Prostate gland (tissue), 2 donors: ENCODE measurements at regions not wholly inside any gene's neighbourhood (a gene's known extent, or its start where the extent isn't known, plus 50 kb on each side); places are given as distances from the start of the nearest gene placed in this dataset.

Experiments
- DNase-seq: peaks from one replicate; pipeline ENCODE4 v3.0.0-alpha.2; 2019; ENCODE audit warnings: low spot score
- H3K27ac ChIP-seq, 2 donors: fragments of 200-600 bp; sonication (generic); 2 replicates each; pipeline ENCODE4 v1.5.1; 2017 to 2019
- H3K27me3 ChIP-seq: fragments of 200-600 bp; sonication (generic); replicated peaks from 2 replicates; pipeline ENCODE4 v1.5.1; 2019; ENCODE audit not compliant: insufficient read depth
- H3K36me3 ChIP-seq, 2 donors: fragments of 200-600 bp; sonication (generic); 1 replicate in 1 of 2; 2 replicates in 1 of 2; pipeline versions ENCODE4 v1.5.1 to v1.8.1; 2017 to 2019
- H3K4me1 ChIP-seq: fragments of 200-600 bp; sonication (generic); replicated peaks from 2 replicates; pipeline ENCODE4 v1.5.1; 2019
- H3K4me3 ChIP-seq, 2 donors: fragments of 200-600 bp; sonication (generic); 2 replicates each; pipeline ENCODE4 v1.5.1; 2017 to 2019
- H3K9me3 ChIP-seq: fragments of 200-600 bp; sonication (generic); 2 replicates; pipeline ENCODE4 v1.5.1; 2017
- POLR2A ChIP-seq: fragments of 450-650 bp; IDR thresholded peaks from one replicate; pipeline ENCODE4 v1.6.1; 2016; ENCODE audit warnings: antibody characterized with exemption, mild to moderate bottlenecking
- POLR2AphosphoS5 ChIP-seq: sonication (generic); formaldehyde crosslinking; IDR thresholded peaks from one replicate; pipeline ENCODE4 v1.6.1; 2017; ENCODE audit warnings: antibody characterized with exemption
- WGBS: methylation state at CpG from one replicate; pipeline ENCODE4 v1.1.5; 2018; 5-methylcytosine and 5-hydroxymethylcytosine counted together
- intact Hi-C: fragments of 100-400 bp; cut with DNase I; formaldehyde crosslinking; loops from one replicate; pipeline ENCODE4 v1.14.2; 2022
- TF ChIP-seq, protein P1 (sequence below), 4 experiments: fragments of 200-600 bp in 2 of 4; fragments of 450-650 bp in 2 of 4; sonication (generic) in 2 of 4; IDR thresholded peaks; 1 replicate in 3 of 4; 2 replicates in 1 of 4; pipeline ENCODE4 v1.5.1; 2016 to 2019; ENCODE audit warnings: antibody characterized with exemption in 4 of 4, mild to moderate bottlenecking in 2 of 4, moderate library complexity in 2 of 4

DNA sequence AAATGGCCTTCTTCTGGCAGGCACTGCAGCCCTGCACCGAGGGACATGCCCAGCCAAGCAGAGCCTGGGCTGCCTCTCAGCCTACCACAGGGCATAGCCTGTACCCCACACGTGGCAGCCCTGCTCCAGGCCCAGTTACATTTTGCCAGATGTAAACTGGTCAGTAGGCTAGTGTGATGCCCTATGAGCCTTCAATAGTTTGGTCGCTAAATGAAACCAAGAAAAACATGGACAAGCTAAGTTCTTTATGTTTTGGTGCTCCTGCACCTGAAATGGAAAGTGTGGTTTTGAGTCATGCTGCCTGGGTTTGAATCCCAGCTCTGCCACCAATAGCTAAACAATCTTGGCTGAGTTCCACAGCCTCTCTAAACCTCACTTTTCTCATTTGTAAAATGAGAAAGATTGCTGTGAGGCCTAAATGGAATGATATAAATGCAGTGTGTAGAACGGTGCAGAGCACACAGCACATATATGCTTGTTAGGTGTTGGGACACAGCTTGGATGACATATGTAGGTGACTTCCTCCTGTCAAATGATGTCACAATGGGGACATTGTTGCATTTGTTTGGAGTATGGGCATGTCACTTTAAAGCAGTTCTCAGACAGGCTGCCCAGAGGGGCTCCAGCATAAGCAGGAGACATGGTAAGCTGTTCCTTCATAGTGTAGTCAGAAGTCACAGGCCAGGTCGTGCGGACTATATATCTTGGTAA, 57.4 kb downstream of the ZBTB38 start:
- Histone ChIP-seq H3K27me3 (no peaks in the 10 kb centered on the region), H3K9me3 (no peaks in the 10 kb centered on the region), H3K4me3 (no peak overlapping the region), H3K36me3 (no peaks in the 10 kb centered on the region), H3K27ac (peak overlapping the region; percentile 83 to 87), H3K4me1 (peaks cover 21% of the 10 kb centered on the region)
- no peak for DNase-seq
- 62% methylated on average over 6 of the region's 6 CpGs for WGBS
- TF ChIP-seq POLR2A, result no peak
- no peak for TF ChIP-seq POLR2AphosphoS5
- TF ChIP-seq, protein P1, sequence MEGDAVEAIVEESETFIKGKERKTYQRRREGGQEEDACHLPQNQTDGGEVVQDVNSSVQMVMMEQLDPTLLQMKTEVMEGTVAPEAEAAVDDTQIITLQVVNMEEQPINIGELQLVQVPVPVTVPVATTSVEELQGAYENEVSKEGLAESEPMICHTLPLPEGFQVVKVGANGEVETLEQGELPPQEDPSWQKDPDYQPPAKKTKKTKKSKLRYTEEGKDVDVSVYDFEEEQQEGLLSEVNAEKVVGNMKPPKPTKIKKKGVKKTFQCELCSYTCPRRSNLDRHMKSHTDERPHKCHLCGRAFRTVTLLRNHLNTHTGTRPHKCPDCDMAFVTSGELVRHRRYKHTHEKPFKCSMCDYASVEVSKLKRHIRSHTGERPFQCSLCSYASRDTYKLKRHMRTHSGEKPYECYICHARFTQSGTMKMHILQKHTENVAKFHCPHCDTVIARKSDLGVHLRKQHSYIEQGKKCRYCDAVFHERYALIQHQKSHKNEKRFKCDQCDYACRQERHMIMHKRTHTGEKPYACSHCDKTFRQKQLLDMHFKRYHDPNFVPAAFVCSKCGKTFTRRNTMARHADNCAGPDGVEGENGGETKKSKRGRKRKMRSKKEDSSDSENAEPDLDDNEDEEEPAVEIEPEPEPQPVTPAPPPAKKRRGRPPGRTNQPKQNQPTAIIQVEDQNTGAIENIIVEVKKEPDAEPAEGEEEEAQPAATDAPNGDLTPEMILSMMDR (IDR thresholded peaks at IDR 0.05), result no peak
- intact Hi-C loops, result no loop called here

DNA sequence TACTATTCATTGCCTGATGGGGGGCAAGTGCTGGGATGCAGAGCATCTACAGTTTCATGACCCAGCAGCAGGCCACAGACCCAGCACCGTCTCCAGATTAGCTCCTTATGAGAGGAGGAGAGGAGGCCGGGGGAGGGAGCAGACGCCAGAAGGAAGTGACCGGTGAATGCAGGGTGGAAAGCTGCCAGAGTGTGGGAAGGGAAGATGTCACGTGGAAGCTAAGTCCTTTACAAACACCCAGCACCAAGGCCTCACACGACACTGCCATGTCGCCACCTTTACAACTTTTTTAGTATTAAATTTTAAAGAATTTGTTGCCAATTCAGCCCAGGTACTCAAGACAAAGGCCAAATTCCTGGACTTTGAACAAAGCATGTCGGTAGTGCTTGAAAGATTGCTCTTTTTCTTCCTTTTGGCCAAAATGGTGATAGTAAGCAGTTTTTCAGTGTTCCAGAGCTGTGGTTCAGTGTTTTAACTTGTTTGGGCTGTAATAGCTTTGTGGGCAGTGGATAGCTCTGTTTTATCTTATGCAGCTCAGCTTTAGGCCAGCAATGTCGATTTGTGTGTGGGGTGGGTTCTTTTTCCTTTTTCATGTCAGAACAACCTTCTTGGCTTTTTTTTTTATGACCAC, 58.2 kb downstream of the ZBTB38 start:
- peak; percentile 93 for DNase-seq
- no peaks in the 10 kb centered on the region for H3K9me3 ChIP-seq
- H3K27me3 ChIP-seq, result no peaks in the 10 kb centered on the region
- no peak overlapping the region for H3K4me3 ChIP-seq
- TF ChIP-seq POLR2AphosphoS5, result peak; percentile 82
- peak; percentile 22 for TF ChIP-seq POLR2A
- TF ChIP-seq, protein P1 (IDR thresholded peaks at IDR 0.05), result no peak
- intact Hi-C loops, result no loop called here
- H3K27ac ChIP-seq, result peak overlapping the region; percentile 83 to 87
- no peaks in the 10 kb centered on the region for H3K36me3 ChIP-seq
- WGBS, result 11% methylated on average over 9 of the region's 9 CpGs
- H3K4me1 ChIP-seq, result peaks cover 21% of the 10 kb centered on the region

DNA sequence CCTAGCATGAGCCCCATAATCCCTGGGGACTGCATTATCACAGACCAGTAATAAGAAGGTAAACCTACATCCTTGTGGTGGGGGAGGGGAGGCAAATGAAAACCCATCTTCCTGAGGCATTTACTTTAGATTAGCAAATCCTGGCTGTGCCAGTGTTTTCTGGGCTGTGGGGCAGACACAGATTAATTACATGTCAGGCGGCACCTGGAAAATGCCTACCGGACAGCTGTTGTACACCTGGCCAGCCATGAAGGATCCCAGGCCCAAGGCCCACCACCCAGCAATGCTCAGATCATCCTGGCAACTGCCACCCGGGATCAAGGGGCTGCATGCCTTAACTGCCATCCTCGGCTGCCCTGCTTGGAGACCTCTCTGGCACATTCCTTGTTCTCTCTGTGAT, 59.1 kb upstream of the RASA2 start:
- Histone ChIP-seq H3K4me1 (peaks cover 21% of the 10 kb centered on the region), H3K36me3 (no peaks in the 10 kb centered on the region), H3K27ac (peak overlapping the region; percentile 83 to 87), H3K9me3 (no peaks in the 10 kb centered on the region), H3K4me3 (no peak overlapping the region), H3K27me3 (no peaks in the 10 kb centered on the region)
- intact Hi-C loops, result no loop called here
- no peak for DNase-seq
- TF ChIP-seq POLR2A, result no peak
- 69% methylated on average over 4 of the region's 4 CpGs for WGBS

DNA sequence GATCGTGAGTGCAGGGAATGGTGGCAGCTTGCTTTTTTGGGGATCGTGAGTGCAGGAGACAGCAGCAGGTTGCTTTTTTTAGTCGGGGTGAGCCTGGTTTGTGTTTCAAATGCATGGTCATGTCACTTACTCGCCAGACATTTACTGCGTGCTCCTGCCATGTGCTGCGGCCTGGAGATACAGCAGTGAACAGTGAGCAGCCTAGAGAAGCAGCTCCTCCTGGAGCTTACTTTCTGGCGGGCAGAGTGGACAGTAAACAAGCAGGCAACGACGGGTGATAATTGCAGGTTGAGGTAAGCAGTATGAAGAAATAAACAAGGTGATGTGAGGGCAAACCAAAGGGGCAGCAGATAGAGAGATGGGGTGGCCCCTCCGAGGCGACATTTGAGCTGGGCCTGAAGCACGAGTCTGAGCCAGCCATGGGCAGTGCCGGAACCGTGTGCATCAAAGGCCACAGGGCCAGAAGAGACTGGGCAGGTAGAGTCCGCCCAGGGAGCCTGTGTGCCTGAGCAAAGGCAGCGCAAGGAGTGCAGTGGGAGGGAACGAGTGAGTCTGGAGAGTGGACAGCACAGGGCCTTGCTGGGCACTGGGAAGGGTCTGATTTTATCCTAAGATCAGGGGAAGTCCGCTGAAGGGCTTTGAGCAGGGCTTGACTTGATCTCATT, 57.3 kb upstream of the RASA2 start:
- Histone ChIP-seq H3K4me1 (peaks cover 21% of the 10 kb centered on the region), H3K27ac (peak overlapping the region in 1 of 2 donors; percentile 76), H3K27me3 (no peaks in the 10 kb centered on the region), H3K36me3 (no peaks in the 10 kb centered on the region), H3K4me3 (no peak overlapping the region), H3K9me3 (no peaks in the 10 kb centered on the region)
- DNase-seq, result no peak
- intact Hi-C loops, result loop anchor here (10.0 kb wide), 1 partner anchor 1575 kb away; the partner anchor contains the start of gene U2SURP
- 73% methylated on average over 18 of the region's 18 CpGs for WGBS
- TF ChIP-seq POLR2AphosphoS5, result no peak

DNA sequence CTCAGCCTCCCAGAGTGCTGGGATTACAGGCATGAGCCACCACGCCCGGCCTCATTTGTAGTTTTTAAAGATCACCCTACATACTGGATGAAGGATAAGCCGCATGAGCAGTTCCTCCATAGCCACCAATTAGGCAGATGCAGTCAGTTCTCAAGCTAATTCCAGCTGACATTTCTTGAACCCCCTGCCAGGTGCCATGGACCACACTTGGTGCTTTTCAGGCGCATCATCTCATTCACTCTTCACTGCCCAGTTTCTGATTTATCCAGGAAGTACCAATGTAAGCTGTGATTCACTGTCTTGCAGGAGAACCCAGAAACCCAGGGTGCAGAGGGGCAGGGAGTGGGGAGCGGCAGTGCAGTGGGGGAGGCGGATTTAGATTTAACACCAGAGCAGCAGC, 56.5 kb upstream of the RASA2 start:
- no peaks in the 10 kb centered on the region for H3K9me3 ChIP-seq
- H3K4me1 ChIP-seq, result peaks cover 20% of the 10 kb centered on the region
- H3K27ac ChIP-seq, result peak overlapping the region; percentile 76 to 84
- H3K27me3 ChIP-seq, result no peaks in the 10 kb centered on the region
- 98% methylated on average over 6 of the region's 6 CpGs for WGBS
- intact Hi-C loops, result loop anchor here (10.0 kb wide), 1 partner anchor 1574 kb away; the partner anchor contains the start of gene U2SURP
- TF ChIP-seq POLR2A (no peak), POLR2AphosphoS5 (no peak)
- TF ChIP-seq, protein P1 (IDR thresholded peaks at IDR 0.05), result no peak
- DNase-seq, result no peak
- no peak overlapping the region for H3K4me3 ChIP-seq
- H3K36me3 ChIP-seq, result no peaks in the 10 kb centered on the region
